ENCODE measurements at regions not wholly inside any gene's neighbourhood (a gene's known extent, or its start where the extent isn't known, plus 50 kb on each side); places are given as distances from the start of the nearest gene placed in this dataset.

DNA sequence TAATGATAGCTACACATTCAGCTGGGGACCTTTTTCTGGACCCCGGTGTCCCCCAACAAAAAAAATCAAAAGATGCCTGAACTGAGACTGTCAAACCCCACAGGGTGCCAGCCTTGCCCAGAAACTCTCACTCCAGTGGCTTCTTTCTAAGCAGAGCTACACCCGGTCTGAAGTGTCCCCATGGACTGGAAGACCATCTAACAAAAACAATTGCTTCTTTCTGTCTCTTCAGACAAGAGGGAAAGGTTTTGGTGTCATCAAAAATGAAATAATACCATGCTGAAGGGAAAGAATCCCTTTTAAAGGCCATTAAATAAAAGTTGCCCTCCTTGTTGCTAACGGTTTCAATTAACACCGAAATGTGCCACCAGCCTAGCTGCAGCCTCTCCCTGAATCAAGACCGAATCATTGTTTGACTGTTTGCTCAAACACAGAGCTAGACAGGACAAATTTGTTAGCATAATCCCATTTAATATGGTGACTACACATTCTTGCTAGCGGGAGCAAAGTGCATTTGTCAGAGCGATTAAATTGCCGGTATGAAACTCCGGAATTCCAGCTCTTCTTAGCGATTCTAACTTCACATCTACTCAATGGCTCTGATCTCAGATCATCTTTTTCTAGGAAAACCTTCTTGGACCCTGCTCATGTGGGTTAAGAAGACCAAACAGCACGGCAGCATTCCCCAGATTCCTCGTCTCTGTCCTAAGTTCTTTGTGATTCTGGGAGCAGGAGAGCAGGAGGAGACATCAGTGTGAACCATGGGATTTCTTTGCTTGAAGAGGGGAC lies 397.5 kb upstream of the PRKCQ start:
- no peaks in the 10 kb centered on the region for H3K27me3 ChIP-seq (ENCODE audit: insufficient read depth)
- H3K27me3 Mint-ChIP-seq (ENCODE audit: insufficient read depth, low read depth, poor library complexity) = no peaks in the 10 kb centered on the region
- H3K4me3 Mint-ChIP-seq = no peak overlapping the region
- peak; percentile 39; the same call in 2 of the 3 replicates for ATAC-seq
- H3K4me3 ChIP-seq = no peak overlapping the region
- no peaks in the 10 kb centered on the region for H3K9me3 Mint-ChIP-seq
- no peaks in the 10 kb centered on the region for H3K36me3 ChIP-seq (ENCODE audit: insufficient read depth)
- no peak overlapping the region for H3K27ac ChIP-seq (ENCODE audit: low read depth)
- no peak overlapping the region for H3K27ac Mint-ChIP-seq
- no peaks in the 10 kb centered on the region for H3K79me2 ChIP-seq (replicated peaks; ENCODE audit: insufficient read depth)
- H3K4me2 ChIP-seq = no peak overlapping the region
- H3F3A ChIP-seq (replicated peaks; ENCODE audit: low read depth) = no peaks in the 10 kb centered on the region
- peaks cover 11% of the 10 kb centered on the region for H3K4me1 ChIP-seq (ENCODE audit: insufficient read depth)
- TF ChIP-seq EZH2 (IDR thresholded peaks at IDR 0.05; ENCODE audit: low read depth, unreplicated experiment) (no peak), STAT1 (IDR thresholded peaks at IDR 0.05; ENCODE audit: unreplicated experiment) (no peak)
- TF ChIP-seq, protein P1, sequence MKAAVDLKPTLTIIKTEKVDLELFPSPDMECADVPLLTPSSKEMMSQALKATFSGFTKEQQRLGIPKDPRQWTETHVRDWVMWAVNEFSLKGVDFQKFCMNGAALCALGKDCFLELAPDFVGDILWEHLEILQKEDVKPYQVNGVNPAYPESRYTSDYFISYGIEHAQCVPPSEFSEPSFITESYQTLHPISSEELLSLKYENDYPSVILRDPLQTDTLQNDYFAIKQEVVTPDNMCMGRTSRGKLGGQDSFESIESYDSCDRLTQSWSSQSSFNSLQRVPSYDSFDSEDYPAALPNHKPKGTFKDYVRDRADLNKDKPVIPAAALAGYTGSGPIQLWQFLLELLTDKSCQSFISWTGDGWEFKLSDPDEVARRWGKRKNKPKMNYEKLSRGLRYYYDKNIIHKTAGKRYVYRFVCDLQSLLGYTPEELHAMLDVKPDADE (IDR thresholded peaks at IDR 0.05) = no peak
- TF ChIP-seq, protein P2, sequence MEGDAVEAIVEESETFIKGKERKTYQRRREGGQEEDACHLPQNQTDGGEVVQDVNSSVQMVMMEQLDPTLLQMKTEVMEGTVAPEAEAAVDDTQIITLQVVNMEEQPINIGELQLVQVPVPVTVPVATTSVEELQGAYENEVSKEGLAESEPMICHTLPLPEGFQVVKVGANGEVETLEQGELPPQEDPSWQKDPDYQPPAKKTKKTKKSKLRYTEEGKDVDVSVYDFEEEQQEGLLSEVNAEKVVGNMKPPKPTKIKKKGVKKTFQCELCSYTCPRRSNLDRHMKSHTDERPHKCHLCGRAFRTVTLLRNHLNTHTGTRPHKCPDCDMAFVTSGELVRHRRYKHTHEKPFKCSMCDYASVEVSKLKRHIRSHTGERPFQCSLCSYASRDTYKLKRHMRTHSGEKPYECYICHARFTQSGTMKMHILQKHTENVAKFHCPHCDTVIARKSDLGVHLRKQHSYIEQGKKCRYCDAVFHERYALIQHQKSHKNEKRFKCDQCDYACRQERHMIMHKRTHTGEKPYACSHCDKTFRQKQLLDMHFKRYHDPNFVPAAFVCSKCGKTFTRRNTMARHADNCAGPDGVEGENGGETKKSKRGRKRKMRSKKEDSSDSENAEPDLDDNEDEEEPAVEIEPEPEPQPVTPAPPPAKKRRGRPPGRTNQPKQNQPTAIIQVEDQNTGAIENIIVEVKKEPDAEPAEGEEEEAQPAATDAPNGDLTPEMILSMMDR (conservative IDR thresholded peaks at IDR 0.05; ENCODE audit: low read depth in 2 of 2) = no peak
- TF ChIP-seq, protein P3, sequence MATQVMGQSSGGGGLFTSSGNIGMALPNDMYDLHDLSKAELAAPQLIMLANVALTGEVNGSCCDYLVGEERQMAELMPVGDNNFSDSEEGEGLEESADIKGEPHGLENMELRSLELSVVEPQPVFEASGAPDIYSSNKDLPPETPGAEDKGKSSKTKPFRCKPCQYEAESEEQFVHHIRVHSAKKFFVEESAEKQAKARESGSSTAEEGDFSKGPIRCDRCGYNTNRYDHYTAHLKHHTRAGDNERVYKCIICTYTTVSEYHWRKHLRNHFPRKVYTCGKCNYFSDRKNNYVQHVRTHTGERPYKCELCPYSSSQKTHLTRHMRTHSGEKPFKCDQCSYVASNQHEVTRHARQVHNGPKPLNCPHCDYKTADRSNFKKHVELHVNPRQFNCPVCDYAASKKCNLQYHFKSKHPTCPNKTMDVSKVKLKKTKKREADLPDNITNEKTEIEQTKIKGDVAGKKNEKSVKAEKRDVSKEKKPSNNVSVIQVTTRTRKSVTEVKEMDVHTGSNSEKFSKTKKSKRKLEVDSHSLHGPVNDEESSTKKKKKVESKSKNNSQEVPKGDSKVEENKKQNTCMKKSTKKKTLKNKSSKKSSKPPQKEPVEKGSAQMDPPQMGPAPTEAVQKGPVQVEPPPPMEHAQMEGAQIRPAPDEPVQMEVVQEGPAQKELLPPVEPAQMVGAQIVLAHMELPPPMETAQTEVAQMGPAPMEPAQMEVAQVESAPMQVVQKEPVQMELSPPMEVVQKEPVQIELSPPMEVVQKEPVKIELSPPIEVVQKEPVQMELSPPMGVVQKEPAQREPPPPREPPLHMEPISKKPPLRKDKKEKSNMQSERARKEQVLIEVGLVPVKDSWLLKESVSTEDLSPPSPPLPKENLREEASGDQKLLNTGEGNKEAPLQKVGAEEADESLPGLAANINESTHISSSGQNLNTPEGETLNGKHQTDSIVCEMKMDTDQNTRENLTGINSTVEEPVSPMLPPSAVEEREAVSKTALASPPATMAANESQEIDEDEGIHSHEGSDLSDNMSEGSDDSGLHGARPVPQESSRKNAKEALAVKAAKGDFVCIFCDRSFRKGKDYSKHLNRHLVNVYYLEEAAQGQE (IDR thresholded peaks at IDR 0.05; ENCODE audit: unreplicated experiment) = no peak
- DNase-seq (ENCODE audit: low spot score) = peak; percentile 53
- H3K4me1 Mint-ChIP-seq = peaks cover 13% of the 10 kb centered on the region; the same call in 2 of the 3 replicates
- H3K36me3 Mint-ChIP-seq (ENCODE audit: low read depth) = no peaks in the 10 kb centered on the region
- H2AFZ ChIP-seq = peak overlapping the region; percentile 4; the same call in 1 of the 2 replicates
- H4K20me1 ChIP-seq (replicated peaks; ENCODE audit: insufficient read depth) = no peaks in the 10 kb centered on the region
- no peaks in the 10 kb centered on the region for H3K9me2 ChIP-seq (ENCODE audit: insufficient read depth)

DNA sequence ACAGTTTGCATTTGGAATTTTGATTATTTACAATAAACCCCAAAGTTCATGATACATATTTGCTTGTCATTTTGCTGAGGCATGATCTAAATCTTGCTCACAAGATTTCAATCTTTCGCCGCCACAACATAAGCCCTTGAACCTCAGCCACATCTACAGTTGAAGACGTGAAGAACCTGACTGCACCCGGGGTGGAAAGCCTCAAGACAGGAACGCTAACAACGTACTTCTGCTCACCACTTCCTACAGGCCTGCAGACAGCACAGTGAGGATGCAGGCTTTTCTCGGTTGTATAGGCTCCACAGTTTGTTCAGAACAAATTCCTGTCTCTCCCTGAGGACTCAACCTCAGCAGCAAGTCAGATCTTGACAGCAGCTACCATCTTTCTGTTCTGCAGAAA lies 393.8 kb upstream of the PRKCQ start:
- Mint-ChIP-seq H3K4me1 (peaks cover 4% of the 10 kb centered on the region; the same call in 1 of the 3 replicates), H3K36me3 (ENCODE audit: low read depth) (no peaks in the 10 kb centered on the region), H3K27me3 (ENCODE audit: insufficient read depth, low read depth, poor library complexity) (no peaks in the 10 kb centered on the region), H3K9me3 (no peaks in the 10 kb centered on the region), H3K4me3 (no peak overlapping the region), H3K27ac (no peak overlapping the region)
- no peak overlapping the region for H3K27ac ChIP-seq (ENCODE audit: low read depth)
- DNase-seq (ENCODE audit: low spot score) = no peak
- H3K27me3 ChIP-seq (ENCODE audit: insufficient read depth) = no peaks in the 10 kb centered on the region
- no peaks in the 10 kb centered on the region for H3K79me2 ChIP-seq (replicated peaks; ENCODE audit: insufficient read depth)
- no peak overlapping the region for H2AFZ ChIP-seq
- no peak overlapping the region for H3K4me2 ChIP-seq
- peaks cover 2% of the 10 kb centered on the region; the same call in 1 of the 2 replicates for H3K4me1 ChIP-seq (ENCODE audit: insufficient read depth)
- no peaks in the 10 kb centered on the region for H3K36me3 ChIP-seq (ENCODE audit: insufficient read depth)
- ATAC-seq = no peak
- H3F3A ChIP-seq (replicated peaks; ENCODE audit: low read depth) = no peaks in the 10 kb centered on the region
- H3K4me3 ChIP-seq = no peak overlapping the region
- TF ChIP-seq ZNF114 (CRISPR knock-in tag; IDR thresholded peaks at IDR 0.05) = no peak
- H3K9me2 ChIP-seq (ENCODE audit: insufficient read depth) = no peaks in the 10 kb centered on the region
- H4K20me1 ChIP-seq (replicated peaks; ENCODE audit: insufficient read depth) = no peaks in the 10 kb centered on the region
